22Rv1 (cell line): ENCODE measurements at regions not wholly inside any gene's neighbourhood (a gene's known extent, or its start where the extent isn't known, plus 50 kb on each side); places are given as distances from the start of the nearest gene placed in this dataset.

Experiments
- CTCF ChIP-seq: fragments of 450-650 bp; IDR thresholded peaks from 2 replicates; pipeline ENCODE4 v1.5.1; 2017; ENCODE audit warnings: mild to moderate bottlenecking
- ZFX ChIP-seq: fragments of 450-650 bp; IDR thresholded peaks from 2 replicates; pipeline ENCODE4 v1.6.1; 2017; ENCODE audit warnings: antibody characterized with exemption, borderline replicate concordance

GRCh38 chr6:10272591-10272990 lies 142.3 kb downstream of the TFAP2A start:
- TF ChIP-seq CTCF (no peak), ZFX (no peak)
